OCI-LY7 (cell line): ENCODE measurements at regions not wholly inside any gene's neighbourhood (a gene's known extent, or its start where the extent isn't known, plus 50 kb on each side); places are given as distances from the start of the nearest gene placed in this dataset.

Experiments used
- EZH2phosphoT487 ChIP-seq: fragments of 200-600 bp; sonication (generic); IDR thresholded peaks from 2 replicates; pipeline ENCODE4 v1.6.1; 2018; ENCODE audit warnings: low read depth, borderline replicate concordance, mild to moderate bottlenecking, mixed run types, antibody characterized with exemption, low read length, moderate library complexity, mixed read lengths
- TF ChIP-seq, protein P1 (sequence below): fragments of 200-600 bp; sonication (generic); conservative IDR thresholded peaks from 2 replicates; pipeline ENCODE4 v1.5.1; 2014; ENCODE audit warnings: mild to moderate bottlenecking, antibody characterized with exemption, low read length, moderate library complexity, mixed read lengths

DNA sequence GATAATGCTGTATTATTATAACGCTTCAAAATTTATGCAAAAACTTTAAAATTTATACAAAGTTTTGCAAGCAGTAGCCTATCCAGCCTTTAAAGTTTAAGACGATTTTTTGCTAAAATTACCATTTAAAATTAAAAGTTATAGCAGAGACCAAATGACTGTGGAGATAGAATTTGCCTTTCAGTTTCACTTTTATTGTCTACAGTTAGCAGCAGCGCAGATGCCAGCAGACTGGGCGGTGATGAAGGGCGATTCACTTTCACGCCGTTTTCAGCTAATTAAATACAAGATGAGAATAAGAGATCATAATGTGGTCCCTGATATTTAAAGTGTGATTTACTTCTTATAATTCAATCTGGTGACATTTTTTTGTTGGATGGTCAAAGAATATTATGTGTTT lies 1381.5 kb upstream of the ADGRL3 start:
- TF ChIP-seq, protein P1, sequence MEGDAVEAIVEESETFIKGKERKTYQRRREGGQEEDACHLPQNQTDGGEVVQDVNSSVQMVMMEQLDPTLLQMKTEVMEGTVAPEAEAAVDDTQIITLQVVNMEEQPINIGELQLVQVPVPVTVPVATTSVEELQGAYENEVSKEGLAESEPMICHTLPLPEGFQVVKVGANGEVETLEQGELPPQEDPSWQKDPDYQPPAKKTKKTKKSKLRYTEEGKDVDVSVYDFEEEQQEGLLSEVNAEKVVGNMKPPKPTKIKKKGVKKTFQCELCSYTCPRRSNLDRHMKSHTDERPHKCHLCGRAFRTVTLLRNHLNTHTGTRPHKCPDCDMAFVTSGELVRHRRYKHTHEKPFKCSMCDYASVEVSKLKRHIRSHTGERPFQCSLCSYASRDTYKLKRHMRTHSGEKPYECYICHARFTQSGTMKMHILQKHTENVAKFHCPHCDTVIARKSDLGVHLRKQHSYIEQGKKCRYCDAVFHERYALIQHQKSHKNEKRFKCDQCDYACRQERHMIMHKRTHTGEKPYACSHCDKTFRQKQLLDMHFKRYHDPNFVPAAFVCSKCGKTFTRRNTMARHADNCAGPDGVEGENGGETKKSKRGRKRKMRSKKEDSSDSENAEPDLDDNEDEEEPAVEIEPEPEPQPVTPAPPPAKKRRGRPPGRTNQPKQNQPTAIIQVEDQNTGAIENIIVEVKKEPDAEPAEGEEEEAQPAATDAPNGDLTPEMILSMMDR: no peak
- TF ChIP-seq EZH2phosphoT487: no peak
